CD4-positive, CD25-positive, alpha-beta regulatory T cell (primary cell): ENCODE measurements at regions not wholly inside any gene's neighbourhood (a gene's known extent, or its start where the extent isn't known, plus 50 kb on each side); places are given as distances from the start of the nearest gene placed in this dataset.

Experiments used
- ATAC-seq, 2 donors: fragments of 150-1000 bp; cut with Tn5 transposase; one replicate each; pipeline ENCODE4 v1.10.0; 2021; ENCODE audit warnings: low read depth in 2 of 2, moderate number of reproducible peaks in 2 of 2, moderate library complexity in 1 of 2
- DNase-seq, 3 donors: peaks; one replicate each; pipeline versions ENCODE4 v3.0.0 to v3.0.0-alpha.2; 2012 to 2022; ENCODE audit warnings: mixed read lengths in 1 of 3
- H3K27ac ChIP-seq: one replicate; pipeline ENCODE4 v1.7.0; 2013; ENCODE audit warnings: mild to moderate bottlenecking, low read length; ENCODE audit not compliant: insufficient read depth, poor library complexity, severe bottlenecking
- H3K27me3 ChIP-seq: one replicate; pipeline ENCODE4 v1.7.0; 2013; ENCODE audit warnings: low read length; ENCODE audit not compliant: control insufficient read depth, insufficient read depth
- H3K36me3 ChIP-seq: one replicate; pipeline ENCODE4 v1.7.0; 2013; ENCODE audit warnings: mild to moderate bottlenecking, low read length, moderate library complexity; ENCODE audit not compliant: control insufficient read depth, insufficient read depth
- H3K4me1 ChIP-seq: 2 replicates; pipeline ENCODE4 v1.7.0; 2013; ENCODE audit warnings: mild to moderate bottlenecking, low read length; ENCODE audit not compliant: insufficient read depth, control insufficient read depth, poor library complexity, severe bottlenecking
- H3K4me3 ChIP-seq: one replicate; pipeline ENCODE4 v1.7.0; 2013; ENCODE audit warnings: low read depth, mild to moderate bottlenecking, low read length, moderate library complexity
- H3K9me3 ChIP-seq, 2 experiments: 1 replicate in 1 of 2; 2 replicates in 1 of 2; pipeline ENCODE4 v1.7.0; 2013; ENCODE audit warnings: low read length in 2 of 2, mild to moderate bottlenecking in 1 of 2, moderate library complexity in 1 of 2; ENCODE audit not compliant: control insufficient read depth in 2 of 2
- H3K27ac Mint-ChIP-seq, 3 donors: one replicate each; pipeline ENCODE4 v1.8.0; 2020 to 2022; ENCODE audit warnings: mild to moderate bottlenecking in 3 of 3, mixed read lengths in 3 of 3, moderate library complexity in 2 of 3
- H3K27me3 Mint-ChIP-seq: one replicate; pipeline ENCODE4 v1.8.0; 2022; ENCODE audit warnings: mild to moderate bottlenecking, mixed read lengths
- H3K36me3 Mint-ChIP-seq: one replicate; pipeline ENCODE4 v1.8.0; 2020; ENCODE audit warnings: mixed read lengths
- H3K4me1 Mint-ChIP-seq, 4 donors: one replicate each; pipeline ENCODE4 v1.8.0; 2020 to 2022; ENCODE audit warnings: mixed read lengths in 4 of 4, mild to moderate bottlenecking in 1 of 4
- H3K4me3 Mint-ChIP-seq, 4 donors: one replicate each; pipeline ENCODE4 v1.8.0; 2020 to 2022; ENCODE audit warnings: mild to moderate bottlenecking in 4 of 4, mixed read lengths in 4 of 4, moderate library complexity in 3 of 4
- H3K9me3 Mint-ChIP-seq, 7 donors: one replicate each; pipeline ENCODE4 v1.8.0; 2020 to 2022; ENCODE audit warnings: mixed read lengths in 7 of 7, mild to moderate bottlenecking in 3 of 7, moderate library complexity in 2 of 7

DNA sequence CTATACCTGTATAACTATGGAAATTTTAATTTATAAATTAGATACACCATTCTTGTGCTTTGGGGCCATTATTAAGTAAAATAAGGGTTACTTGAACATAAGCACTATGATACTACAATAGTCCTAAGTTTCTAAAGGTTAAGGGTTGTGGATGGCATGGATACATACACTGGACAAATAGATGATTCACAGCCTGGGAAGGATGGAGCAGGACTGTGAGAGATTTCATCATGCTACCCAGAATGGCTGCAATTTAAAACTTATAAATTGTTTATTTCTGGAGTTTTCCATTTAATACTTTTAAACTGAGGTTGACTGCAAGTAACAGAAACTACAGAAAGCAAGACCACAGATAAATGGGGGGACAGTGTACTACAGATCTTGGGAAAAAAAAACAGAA is 295.8 kb upstream of the ZNF804A start:
- Histone ChIP-seq H3K36me3 (no peaks in the 10 kb centered on the region), H3K4me3 (no peak overlapping the region), H3K9me3 (no peaks in the 10 kb centered on the region), H3K27ac (no peak overlapping the region), H3K27me3 (no peaks in the 10 kb centered on the region), H3K4me1 (no peaks in the 10 kb centered on the region)
- no peak for ATAC-seq
- Mint-ChIP-seq H3K4me1 (no peaks in the 10 kb centered on the region), H3K9me3 (peaks cover 0 to 5% (median 0%) of the 10 kb centered on the region in 7 donors), H3K36me3 (no peaks in the 10 kb centered on the region), H3K27me3 (no peaks in the 10 kb centered on the region), H3K4me3 (no peak overlapping the region), H3K27ac (no peak overlapping the region)
- DNase-seq: no peak

DNA sequence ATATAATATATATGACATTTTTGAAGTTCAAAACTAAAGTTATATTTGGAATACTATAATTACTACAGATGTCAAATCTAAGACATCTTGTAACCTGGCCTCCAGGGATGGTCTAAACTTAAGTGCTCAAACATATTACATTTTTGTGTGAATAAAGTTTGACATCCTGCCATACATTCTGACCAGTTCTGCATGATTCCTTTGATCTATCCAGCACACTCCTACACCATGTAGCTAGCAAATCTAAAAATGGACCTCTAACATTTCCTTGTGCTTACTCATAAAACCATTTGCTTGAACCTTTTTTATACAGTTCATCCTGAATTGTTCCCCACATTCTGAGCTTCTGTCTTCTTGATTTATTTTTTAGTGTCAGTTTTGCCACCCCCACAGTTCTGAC is 294.3 kb upstream of the ZNF804A start:
- Mint-ChIP-seq H3K4me3 (no peak overlapping the region), H3K27me3 (no peaks in the 10 kb centered on the region), H3K9me3 (peaks cover 0 to 9% (median 4%) of the 10 kb centered on the region in 7 donors), H3K27ac (no peak overlapping the region), H3K36me3 (no peaks in the 10 kb centered on the region), H3K4me1 (no peaks in the 10 kb centered on the region)
- ATAC-seq: no peak
- Histone ChIP-seq H3K36me3 (no peaks in the 10 kb centered on the region), H3K27ac (no peak overlapping the region), H3K4me1 (no peaks in the 10 kb centered on the region), H3K9me3 (no peaks in the 10 kb centered on the region), H3K4me3 (no peak overlapping the region), H3K27me3 (no peaks in the 10 kb centered on the region)
- DNase-seq: no peak

DNA sequence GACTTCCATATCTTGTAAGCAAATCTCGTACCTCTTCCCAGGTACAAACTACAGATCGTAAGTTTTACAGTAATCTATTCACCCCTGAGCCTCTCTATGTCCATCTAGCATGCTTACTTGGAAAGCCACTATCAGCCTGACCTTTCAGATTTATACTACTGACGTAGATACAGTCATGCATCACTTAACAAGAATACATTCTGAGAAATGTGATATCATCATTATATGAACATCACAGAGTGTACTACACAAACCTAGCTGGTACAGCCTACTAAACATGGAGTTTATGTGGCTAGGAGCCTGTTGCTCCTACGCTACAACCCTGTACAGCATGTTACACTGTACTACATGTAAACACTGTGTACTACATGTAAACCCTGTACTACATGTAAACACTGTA is 293.2 kb upstream of the ZNF804A start:
- H3K9me3 Mint-ChIP-seq: peaks cover 0 to 9% (median 4%) of the 10 kb centered on the region in 7 donors
- no peak overlapping the region for H3K27ac Mint-ChIP-seq
- H3K27me3 Mint-ChIP-seq: no peaks in the 10 kb centered on the region
- no peaks in the 10 kb centered on the region for H3K36me3 ChIP-seq
- no peak overlapping the region for H3K4me3 ChIP-seq
- ATAC-seq (no peak), DNase-seq (no peak)
- no peaks in the 10 kb centered on the region for H3K4me1 Mint-ChIP-seq
- H3K27me3 ChIP-seq: no peaks in the 10 kb centered on the region
- H3K4me3 Mint-ChIP-seq: no peak overlapping the region
- H3K36me3 Mint-ChIP-seq: no peaks in the 10 kb centered on the region
- no peaks in the 10 kb centered on the region for H3K4me1 ChIP-seq
- H3K27ac ChIP-seq: no peak overlapping the region
- no peaks in the 10 kb centered on the region for H3K9me3 ChIP-seq

DNA sequence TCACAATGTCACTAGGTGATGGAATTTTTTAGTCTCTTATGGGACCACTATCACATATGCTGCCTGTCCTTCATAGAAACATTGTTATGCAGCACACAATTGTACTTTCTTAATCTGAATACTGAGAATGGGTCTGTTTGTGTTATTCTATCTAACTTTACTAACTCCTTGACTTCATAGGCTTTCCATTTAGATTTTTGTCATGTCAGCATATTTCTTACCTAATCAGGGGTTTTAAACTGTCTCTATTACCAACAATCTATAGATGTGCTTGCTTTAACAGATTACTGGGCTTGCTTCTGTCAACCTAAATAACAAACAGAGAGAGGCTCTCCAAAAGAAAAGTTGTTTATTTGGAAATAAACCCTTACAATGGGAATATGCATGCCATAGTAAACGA is 289.6 kb upstream of the ZNF804A start:
- no peaks in the 10 kb centered on the region for H3K4me1 Mint-ChIP-seq
- no peak for DNase-seq
- H3K36me3 Mint-ChIP-seq: no peaks in the 10 kb centered on the region
- no peak overlapping the region for H3K27ac ChIP-seq
- no peak overlapping the region for H3K4me3 Mint-ChIP-seq
- H3K27me3 ChIP-seq: no peaks in the 10 kb centered on the region
- no peaks in the 10 kb centered on the region for H3K36me3 ChIP-seq
- H3K4me1 ChIP-seq: no peaks in the 10 kb centered on the region
- H3K27ac Mint-ChIP-seq: no peak overlapping the region
- no peaks in the 10 kb centered on the region for H3K9me3 ChIP-seq
- ATAC-seq: no peak
- no peaks in the 10 kb centered on the region for H3K27me3 Mint-ChIP-seq
- H3K9me3 Mint-ChIP-seq: peaks cover 0 to 14% (median 5%) of the 10 kb centered on the region in 7 donors
- no peak overlapping the region for H3K4me3 ChIP-seq

DNA sequence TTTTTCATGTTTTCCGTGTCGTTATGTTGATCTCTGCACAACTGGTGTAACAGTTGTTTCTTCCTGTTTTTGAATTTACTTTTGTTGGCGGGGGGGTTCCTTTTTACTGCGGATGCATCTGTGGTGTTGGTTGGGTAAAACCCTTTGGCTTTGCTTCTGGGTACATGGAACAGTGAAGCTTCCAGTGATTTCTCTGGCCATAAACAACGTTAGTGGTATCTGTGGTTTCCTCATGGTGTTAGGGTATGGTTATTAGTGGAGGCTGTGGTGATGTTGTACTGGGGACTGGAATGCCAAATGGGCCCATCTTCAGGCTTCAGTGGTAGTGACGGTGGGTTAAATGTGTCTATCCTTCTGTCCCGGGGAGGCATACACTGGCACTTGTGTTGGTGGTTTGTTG is 285.4 kb upstream of the ZNF804A start:
- Mint-ChIP-seq H3K4me3 (no peak overlapping the region), H3K4me1 (no peaks in the 10 kb centered on the region), H3K9me3 (peaks cover 0 to 12% (median 5%) of the 10 kb centered on the region in 7 donors), H3K27me3 (no peaks in the 10 kb centered on the region), H3K27ac (no peak overlapping the region), H3K36me3 (no peaks in the 10 kb centered on the region)
- no peaks in the 10 kb centered on the region for H3K9me3 ChIP-seq
- no peaks in the 10 kb centered on the region for H3K27me3 ChIP-seq
- H3K4me3 ChIP-seq: no peak overlapping the region
- no peak overlapping the region for H3K27ac ChIP-seq
- no peaks in the 10 kb centered on the region for H3K36me3 ChIP-seq
- DNase-seq: no peak
- H3K4me1 ChIP-seq: no peaks in the 10 kb centered on the region
- no peak for ATAC-seq

DNA sequence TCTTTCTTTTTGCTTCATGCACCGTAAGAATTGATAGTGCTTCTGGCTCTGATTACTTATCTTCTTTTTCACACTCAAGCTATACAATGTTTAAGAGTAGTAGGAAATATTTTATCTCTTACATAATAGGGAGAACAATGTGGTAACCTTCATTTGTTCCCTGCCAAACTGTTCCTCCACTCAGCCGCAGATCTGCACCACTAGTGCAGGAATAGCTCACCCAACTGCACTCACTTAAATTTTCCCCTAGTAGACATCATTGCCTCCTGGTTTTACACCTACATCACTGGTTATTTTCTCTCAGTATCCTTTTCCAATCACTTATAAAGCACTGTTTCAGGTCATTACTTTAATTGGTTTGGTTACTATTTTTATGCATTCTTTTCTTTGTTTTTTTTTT is 283.5 kb upstream of the ZNF804A start:
- DNase-seq (no peak), ATAC-seq (no peak)
- no peak overlapping the region for H3K4me3 ChIP-seq
- H3K36me3 ChIP-seq: no peaks in the 10 kb centered on the region
- H3K27ac ChIP-seq: no peak overlapping the region
- peaks cover 0 to 5% (median 3%) of the 10 kb centered on the region in 7 donors for H3K9me3 Mint-ChIP-seq
- no peaks in the 10 kb centered on the region for H3K4me1 Mint-ChIP-seq
- no peaks in the 10 kb centered on the region for H3K36me3 Mint-ChIP-seq
- no peaks in the 10 kb centered on the region for H3K4me1 ChIP-seq
- no peak overlapping the region for H3K4me3 Mint-ChIP-seq
- no peaks in the 10 kb centered on the region for H3K9me3 ChIP-seq
- no peaks in the 10 kb centered on the region for H3K27me3 ChIP-seq
- H3K27me3 Mint-ChIP-seq: no peaks in the 10 kb centered on the region
- H3K27ac Mint-ChIP-seq: no peak overlapping the region

DNA sequence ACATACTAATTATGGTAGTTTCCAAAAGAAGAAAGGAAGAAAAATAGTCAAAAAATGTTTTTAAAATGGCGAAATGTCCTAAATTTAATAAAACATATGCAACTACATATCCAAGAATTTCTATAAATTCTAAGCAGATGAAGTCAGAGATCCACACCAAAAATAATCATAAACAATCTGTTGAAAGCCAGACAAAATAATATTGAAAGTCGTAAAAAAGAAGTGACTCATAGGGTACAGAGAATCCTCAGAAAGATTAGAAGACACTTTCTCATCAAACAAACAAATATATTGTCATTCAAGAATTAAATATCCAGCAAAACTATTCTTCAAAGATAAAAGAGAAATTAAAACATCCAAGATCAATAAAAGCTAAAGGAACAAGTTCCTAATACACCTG is 281.4 kb upstream of the ZNF804A start:
- no peak overlapping the region for H3K27ac ChIP-seq
- no peaks in the 10 kb centered on the region for H3K9me3 ChIP-seq
- H3K36me3 ChIP-seq: no peaks in the 10 kb centered on the region
- ATAC-seq: no peak
- H3K27me3 ChIP-seq: no peaks in the 10 kb centered on the region
- peaks cover 0 to 12% (median 2%) of the 10 kb centered on the region in 7 donors for H3K9me3 Mint-ChIP-seq
- H3K27me3 Mint-ChIP-seq: no peaks in the 10 kb centered on the region
- H3K4me1 Mint-ChIP-seq: no peaks in the 10 kb centered on the region
- DNase-seq: no peak
- no peaks in the 10 kb centered on the region for H3K4me1 ChIP-seq
- H3K4me3 ChIP-seq: no peak overlapping the region
- H3K27ac Mint-ChIP-seq: no peak overlapping the region
- no peak overlapping the region for H3K4me3 Mint-ChIP-seq
- H3K36me3 Mint-ChIP-seq: no peaks in the 10 kb centered on the region

DNA sequence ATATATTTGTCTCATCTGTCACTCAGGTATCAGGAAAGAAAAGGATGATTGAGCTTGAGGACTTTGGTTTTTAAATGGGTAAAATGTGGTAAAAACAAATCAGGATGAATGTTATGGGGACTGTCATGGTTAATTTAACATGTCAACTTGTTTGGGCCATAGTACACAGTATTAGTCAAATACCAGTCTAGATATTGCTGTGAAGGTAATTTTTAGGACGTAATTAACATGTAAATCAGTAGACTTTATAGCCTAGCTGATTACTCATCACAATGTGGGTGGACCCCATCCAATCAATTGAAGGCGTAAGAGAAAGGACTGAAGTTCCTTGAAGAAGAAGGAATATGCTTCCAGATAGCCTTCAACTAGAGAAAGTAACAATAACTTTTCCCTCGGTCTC is 275.7 kb upstream of the ZNF804A start:
- Histone ChIP-seq H3K27me3 (no peaks in the 10 kb centered on the region), H3K9me3 (no peaks in the 10 kb centered on the region), H3K27ac (no peak overlapping the region), H3K4me1 (no peaks in the 10 kb centered on the region), H3K36me3 (no peaks in the 10 kb centered on the region), H3K4me3 (no peak overlapping the region)
- DNase-seq (no peak), ATAC-seq (no peak)
- no peak overlapping the region for H3K27ac Mint-ChIP-seq
- no peaks in the 10 kb centered on the region for H3K27me3 Mint-ChIP-seq
- no peaks in the 10 kb centered on the region for H3K36me3 Mint-ChIP-seq
- no peaks in the 10 kb centered on the region for H3K4me1 Mint-ChIP-seq
- H3K9me3 Mint-ChIP-seq: peaks cover 0 to 12% (median 2%) of the 10 kb centered on the region in 7 donors
- H3K4me3 Mint-ChIP-seq: no peak overlapping the region
